Prostate gland (tissue), 2 donors: ENCODE measurements at regions not wholly inside any gene's neighbourhood (a gene's known extent, or its start where the extent isn't known, plus 50 kb on each side); places are given as distances from the start of the nearest gene placed in this dataset.

ENCODE experiments used
- POLR2A ChIP-seq: fragments of 450-650 bp; IDR thresholded peaks from one replicate; pipeline ENCODE4 v1.6.1; 2016; ENCODE audit warnings: antibody characterized with exemption, mild to moderate bottlenecking
- POLR2AphosphoS5 ChIP-seq: sonication (generic); formaldehyde crosslinking; IDR thresholded peaks from one replicate; pipeline ENCODE4 v1.6.1; 2017; ENCODE audit warnings: antibody characterized with exemption
- TF ChIP-seq, protein P1 (sequence below), 4 experiments: fragments of 200-600 bp in 2 of 4; fragments of 450-650 bp in 2 of 4; sonication (generic) in 2 of 4; IDR thresholded peaks; 1 replicate in 3 of 4; 2 replicates in 1 of 4; pipeline ENCODE4 v1.5.1; 2016 to 2019; ENCODE audit warnings: antibody characterized with exemption in 4 of 4, mild to moderate bottlenecking in 2 of 4, moderate library complexity in 2 of 4

DNA sequence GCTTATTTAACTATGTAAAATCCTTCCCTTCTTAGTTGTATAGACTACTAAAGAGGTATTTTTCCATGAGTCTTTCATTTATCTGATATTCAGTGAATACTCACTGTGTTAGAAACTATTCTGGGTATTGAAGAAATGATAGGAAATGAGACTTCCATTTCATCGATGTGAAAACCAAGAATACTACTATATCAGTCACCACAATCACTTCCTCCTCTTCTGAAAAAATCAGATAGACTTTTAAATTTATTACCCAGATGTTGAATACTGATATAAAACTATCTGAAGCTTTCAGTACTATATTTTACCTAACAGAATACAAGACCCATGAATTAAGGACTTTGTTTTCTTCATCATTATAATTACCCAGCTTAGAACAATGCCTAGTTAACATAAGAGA is 1801.1 kb upstream of the CELF4 start:
- TF ChIP-seq, protein P1, sequence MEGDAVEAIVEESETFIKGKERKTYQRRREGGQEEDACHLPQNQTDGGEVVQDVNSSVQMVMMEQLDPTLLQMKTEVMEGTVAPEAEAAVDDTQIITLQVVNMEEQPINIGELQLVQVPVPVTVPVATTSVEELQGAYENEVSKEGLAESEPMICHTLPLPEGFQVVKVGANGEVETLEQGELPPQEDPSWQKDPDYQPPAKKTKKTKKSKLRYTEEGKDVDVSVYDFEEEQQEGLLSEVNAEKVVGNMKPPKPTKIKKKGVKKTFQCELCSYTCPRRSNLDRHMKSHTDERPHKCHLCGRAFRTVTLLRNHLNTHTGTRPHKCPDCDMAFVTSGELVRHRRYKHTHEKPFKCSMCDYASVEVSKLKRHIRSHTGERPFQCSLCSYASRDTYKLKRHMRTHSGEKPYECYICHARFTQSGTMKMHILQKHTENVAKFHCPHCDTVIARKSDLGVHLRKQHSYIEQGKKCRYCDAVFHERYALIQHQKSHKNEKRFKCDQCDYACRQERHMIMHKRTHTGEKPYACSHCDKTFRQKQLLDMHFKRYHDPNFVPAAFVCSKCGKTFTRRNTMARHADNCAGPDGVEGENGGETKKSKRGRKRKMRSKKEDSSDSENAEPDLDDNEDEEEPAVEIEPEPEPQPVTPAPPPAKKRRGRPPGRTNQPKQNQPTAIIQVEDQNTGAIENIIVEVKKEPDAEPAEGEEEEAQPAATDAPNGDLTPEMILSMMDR (IDR thresholded peaks at IDR 0.05) = no peak
- TF ChIP-seq POLR2A = no peak
- no peak for TF ChIP-seq POLR2AphosphoS5
